GM12892 (cell line): ENCODE measurements at regions not wholly inside any gene's neighbourhood (a gene's known extent, or its start where the extent isn't known, plus 50 kb on each side); places are given as distances from the start of the nearest gene placed in this dataset.
"Not testable (repeated sequence)": the region's sequence is repeated elsewhere in the genome, so short reads cannot be mapped to it uniquely, and the experiment has no call there.

Source experiments
- DNase-seq: peaks from one replicate; pipeline ENCODE4 v3.0.0; 2011; ENCODE audit not compliant: insufficient read length
- FAIRE-seq: peaks from 2 replicates; lab custom pipeline; 2011; peaks lifted over from hg19 to GRCh38; lab: Jason Lieb, UNC
- POLR2A ChIP-seq: IDR thresholded peaks from 2 replicates; pipeline ENCODE4 v1.6.1; 2011; ENCODE audit warnings: low read depth, low read length, control low read depth
- POLR2AphosphoS5 ChIP-seq: IDR thresholded peaks from 2 replicates; pipeline ENCODE4 v1.6.1; 2011; ENCODE audit warnings: low read depth, low read length, control low read depth
- TAF1 ChIP-seq: IDR thresholded peaks from 2 replicates; pipeline ENCODE4 v1.6.1; 2011; ENCODE audit warnings: low read depth, mild to moderate bottlenecking, control low read depth, low read length, borderline replicate concordance

DNA sequence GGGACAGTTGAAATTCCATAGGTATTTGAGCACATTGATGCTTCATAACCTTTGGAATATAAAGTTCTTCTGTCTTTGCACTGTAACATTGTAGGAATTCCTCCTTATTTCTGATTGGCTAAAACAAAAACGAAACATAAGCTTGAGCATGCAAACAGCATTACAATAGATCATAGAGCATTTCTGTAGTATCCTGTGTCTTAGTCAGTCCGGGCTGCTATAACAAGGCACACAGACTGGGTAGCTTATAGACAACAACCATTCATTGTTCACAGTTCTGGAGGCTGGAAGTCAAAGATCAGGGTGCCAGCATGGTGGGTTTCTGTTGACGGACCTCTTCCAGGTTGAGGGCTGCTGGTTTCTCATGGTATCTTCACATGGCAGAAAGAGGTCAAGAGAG is 188.7 kb upstream of the SOX21 start:
- DNase-seq (no peak), FAIRE-seq (no peak)
- TF ChIP-seq TAF1 (no peak), POLR2A (no peak), POLR2AphosphoS5 (no peak)

DNA sequence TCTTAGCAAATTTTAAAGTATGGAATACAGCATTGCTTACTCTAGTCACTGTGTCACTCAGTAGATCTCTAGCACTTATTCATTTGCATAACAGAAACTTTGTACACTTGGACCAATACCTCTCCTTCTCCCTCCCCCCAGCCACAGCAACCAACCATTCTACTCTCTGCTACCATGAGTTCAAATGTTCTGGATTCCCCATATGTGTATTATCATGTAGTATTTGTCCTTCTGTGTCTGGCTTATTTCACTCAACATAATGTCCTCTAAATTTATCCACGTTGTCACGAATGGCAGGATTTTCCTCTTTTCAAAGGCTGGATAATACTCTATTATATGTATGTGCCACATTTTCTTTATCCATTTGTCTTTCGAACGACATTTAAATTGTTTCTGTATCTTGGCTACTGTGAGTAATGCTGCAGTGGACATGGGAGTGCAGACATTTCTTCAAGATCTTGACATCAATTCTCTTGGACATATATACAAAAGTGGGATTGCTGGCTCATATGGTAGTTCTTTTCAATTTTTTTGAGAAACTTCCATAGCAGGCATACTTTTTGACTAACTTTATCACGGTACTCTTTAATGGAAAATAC is 184.5 kb upstream of the SOX21 start:
- FAIRE-seq, result no peak
- no peak for TF ChIP-seq TAF1
- no peak for TF ChIP-seq POLR2AphosphoS5
- no peak for DNase-seq

DNA sequence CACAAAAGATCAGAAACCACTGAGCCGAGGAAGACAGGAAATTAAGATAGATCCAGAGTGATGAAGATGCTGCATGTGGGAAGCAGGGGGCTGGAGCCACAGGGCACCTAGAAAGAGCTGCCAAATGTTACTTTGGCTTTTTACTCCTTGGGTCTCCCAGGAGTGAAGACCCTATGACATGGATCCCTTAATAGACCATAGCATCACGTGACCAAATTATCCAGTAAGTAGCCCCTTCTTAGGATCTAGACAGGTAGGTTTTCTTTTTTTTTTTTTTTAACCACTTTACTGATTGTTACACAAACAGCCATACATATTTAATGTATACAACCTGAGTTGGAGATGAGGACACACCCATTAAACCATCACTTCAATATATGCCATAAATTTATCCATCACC is 183.9 kb upstream of the SOX21 start:
- no peak for TF ChIP-seq POLR2AphosphoS5
- no peak for TF ChIP-seq POLR2A
- TF ChIP-seq TAF1, result no peak
- DNase-seq, result no peak
- FAIRE-seq, result no peak

DNA sequence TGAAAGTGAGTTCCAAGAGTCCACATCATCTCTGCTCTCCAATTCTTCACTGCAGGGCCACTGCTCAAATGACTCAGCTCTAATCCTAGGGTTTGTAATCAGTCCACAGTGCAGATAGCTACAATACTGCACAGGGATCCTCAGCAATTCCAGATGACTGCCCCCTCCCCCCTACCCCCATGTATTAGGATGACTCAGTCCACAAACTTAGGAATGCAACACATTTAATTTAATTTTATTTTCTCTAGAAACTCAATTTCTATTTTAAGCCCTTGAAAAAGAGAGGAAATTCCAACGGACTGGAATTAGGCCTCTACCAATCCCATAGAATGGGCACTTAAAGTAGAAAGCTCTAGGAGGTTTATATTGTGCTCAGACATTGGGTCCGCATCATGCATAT is 173.8 kb upstream of the SOX21 start:
- FAIRE-seq, result no peak
- no peak for DNase-seq
- TF ChIP-seq TAF1 (no peak), POLR2AphosphoS5 (no peak), POLR2A (no peak)

DNA sequence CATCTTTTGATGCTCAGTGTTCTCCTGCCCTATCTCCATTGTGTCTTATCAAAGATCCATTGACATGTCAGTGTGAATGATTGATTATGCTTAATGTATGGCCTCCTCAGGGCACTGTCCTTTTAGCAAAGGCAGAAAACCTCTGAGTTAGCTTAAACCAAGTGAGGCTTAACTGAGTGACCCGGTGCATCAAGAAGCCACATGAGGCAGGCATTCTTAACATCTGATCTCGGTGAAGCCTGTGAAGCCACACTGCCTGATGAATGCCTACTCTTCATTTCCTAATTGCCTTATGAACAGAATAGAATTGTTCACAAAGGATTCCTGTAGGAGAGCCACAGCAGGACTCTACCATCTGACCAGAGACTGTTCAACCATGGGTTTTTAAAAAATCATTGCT is 168.1 kb upstream of the SOX21 start:
- DNase-seq (no peak), FAIRE-seq (no peak)
- TF ChIP-seq POLR2AphosphoS5 (no peak), TAF1 (no peak), POLR2A (no peak)

DNA sequence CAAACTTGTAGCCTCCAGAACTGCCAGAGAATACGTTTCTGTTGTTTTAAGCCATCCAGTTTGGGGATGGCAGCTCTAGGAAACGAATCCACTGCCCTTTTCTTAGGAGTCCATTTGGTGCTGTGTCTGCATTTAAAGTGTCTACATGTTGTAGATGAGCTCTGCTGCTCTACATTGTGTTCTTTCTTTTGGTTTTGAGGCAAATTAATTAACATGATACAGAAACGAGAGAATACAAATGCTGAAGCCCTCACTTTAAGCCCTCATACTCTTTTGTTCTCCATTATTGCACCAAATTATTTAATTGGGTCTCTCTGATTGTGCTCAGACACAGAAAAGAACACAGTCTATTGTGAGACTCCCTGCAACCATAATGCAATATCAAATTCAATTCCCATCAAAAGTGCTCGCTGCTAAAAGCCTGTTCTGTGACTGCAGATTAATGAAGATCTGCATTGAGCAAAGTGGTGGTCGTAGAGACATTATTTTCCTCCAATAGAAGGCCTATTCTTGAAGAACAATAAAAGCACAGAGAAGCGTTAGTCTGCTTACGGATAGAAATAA is 166.3 kb upstream of the SOX21 start:
- no peak for FAIRE-seq
- no peak for DNase-seq
- no peak for TF ChIP-seq TAF1
- no peak for TF ChIP-seq POLR2AphosphoS5
- TF ChIP-seq POLR2A, result no peak

DNA sequence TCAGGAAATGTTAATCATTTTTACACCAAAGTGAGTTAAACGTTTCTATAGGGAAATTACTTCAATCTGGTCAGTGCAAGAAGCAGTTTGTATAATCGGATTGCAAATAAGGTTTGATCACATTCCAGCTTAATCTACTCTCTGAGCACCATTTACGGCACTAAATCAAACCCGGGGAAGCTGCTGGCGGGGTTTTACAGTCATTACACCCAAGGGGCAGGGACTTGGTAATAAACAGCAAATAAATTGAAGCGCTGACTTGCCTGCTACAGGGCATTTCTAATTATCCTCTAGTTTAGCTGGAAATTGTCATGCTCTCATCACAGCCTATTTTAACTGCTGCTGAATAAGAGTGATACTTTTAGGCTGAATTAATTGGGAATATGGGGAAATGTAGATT is 152.1 kb upstream of the SOX21 start:
- DNase-seq, result no peak
- TF ChIP-seq POLR2A (no peak), POLR2AphosphoS5 (no peak), TAF1 (no peak)
- no peak for FAIRE-seq

DNA sequence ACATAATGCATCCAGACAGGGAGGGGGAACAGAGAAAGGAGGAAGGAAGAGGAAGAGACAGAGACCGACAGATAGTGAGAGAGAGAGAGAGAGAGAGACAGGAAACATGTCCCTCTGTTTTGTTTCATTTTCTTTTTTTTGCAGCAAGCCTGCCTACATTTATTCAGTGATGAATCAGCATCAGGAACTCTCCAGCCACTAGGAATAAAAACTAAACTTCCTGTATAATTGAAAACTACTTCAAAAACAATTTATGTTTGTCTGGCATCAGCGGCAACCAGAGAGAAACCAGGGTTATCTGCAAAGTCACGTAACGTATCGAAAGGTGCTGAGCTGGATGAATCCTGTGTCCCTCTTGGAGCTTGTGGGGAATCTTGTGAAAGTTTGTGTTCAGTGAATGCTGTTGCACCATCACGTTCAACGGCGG is 148.6 kb upstream of the SOX21 start:
- DNase-seq (no peak), FAIRE-seq (no peak)
- TF ChIP-seq POLR2A, result no peak
- TF ChIP-seq POLR2AphosphoS5, result no peak
- no peak for TF ChIP-seq TAF1

DNA sequence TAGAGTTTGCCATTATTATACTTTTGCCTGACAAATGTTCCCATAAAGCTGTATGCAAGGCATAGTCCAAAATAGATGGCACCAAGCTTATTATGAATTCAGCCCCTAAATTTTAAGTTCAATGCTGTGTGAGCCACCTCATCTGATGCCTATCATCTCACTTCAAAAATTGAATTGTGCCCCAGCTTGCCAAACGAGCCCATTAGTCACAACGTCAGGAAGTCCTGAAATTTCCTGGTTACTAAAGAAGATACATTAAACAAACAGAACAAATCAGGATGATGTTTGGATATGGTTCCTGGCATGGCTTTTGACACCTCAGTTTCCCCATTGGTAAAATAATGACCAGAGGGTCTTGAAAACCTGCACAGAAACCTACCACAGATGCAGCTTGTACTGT is 147.5 kb upstream of the SOX21 start:
- DNase-seq, result no peak
- no peak for FAIRE-seq
- no peak for TF ChIP-seq POLR2AphosphoS5
- TF ChIP-seq TAF1, result no peak
- no peak for TF ChIP-seq POLR2A

DNA sequence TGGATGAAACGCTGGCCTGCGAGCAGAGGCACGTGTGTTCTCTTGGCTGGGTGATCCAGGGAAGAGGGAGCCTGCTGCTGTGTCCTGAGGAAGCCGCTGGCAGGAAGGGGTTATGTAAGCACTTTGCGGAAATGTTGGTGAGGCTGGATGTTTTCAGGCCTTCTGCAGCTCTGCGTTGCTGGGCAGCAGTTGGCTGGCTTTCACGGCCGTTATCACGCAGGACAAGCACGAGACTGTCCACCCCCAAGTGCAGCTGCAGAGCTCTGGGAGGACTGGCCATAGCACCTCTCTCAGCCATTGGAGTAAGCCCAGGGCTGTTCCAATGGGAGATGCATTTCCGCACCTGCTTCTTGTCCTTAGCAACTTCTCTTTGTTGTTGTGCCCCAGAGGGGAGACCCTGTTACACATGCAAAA is 146.9 kb upstream of the SOX21 start:
- DNase-seq, result no peak
- FAIRE-seq, result no peak
- TF ChIP-seq POLR2A (no peak), POLR2AphosphoS5 (no peak), TAF1 (no peak)

DNA sequence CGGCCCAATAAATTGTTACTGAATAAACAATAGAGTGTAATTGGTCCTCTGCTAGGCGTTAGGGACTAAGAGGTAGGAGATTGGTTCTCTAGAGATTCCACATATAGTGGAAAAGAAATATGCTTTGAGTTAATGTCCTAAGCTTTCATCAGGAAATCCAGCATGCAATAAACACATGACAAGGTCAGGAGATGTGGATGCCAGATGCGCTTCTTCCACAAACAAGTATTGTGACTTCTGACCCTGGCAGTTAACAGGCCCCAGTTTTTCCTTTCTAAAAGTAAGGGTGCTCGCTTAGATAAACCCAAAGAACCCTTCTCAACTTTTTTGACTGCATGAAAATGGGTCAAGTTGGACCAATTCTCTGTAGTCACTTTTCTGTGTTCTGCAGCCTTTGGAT is 146.5 kb upstream of the SOX21 start:
- DNase-seq (no peak), FAIRE-seq (no peak)
- no peak for TF ChIP-seq TAF1
- no peak for TF ChIP-seq POLR2A
- no peak for TF ChIP-seq POLR2AphosphoS5

DNA sequence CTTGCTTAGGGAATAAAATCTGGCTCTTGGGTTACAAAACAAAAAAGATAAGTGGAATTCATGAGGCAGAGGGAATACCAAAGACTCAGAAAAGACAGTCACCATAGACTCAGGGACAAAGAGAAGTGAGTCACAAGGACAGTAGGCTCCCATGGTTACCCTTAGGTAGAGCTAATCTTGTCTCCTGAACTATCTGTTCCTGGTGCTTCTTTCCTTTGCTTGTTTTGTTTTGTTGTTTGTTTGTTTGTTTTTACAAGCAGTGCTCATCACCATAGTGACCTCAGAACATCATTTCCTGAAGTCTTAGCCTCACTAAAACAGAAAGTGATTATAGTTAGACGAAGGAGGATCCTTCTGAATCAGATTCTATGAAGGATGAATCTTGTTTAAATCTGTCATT is 142.3 kb upstream of the SOX21 start:
- DNase-seq (no peak), FAIRE-seq (no peak)
- no peak for TF ChIP-seq POLR2AphosphoS5
- no peak for TF ChIP-seq TAF1
- no peak for TF ChIP-seq POLR2A

DNA sequence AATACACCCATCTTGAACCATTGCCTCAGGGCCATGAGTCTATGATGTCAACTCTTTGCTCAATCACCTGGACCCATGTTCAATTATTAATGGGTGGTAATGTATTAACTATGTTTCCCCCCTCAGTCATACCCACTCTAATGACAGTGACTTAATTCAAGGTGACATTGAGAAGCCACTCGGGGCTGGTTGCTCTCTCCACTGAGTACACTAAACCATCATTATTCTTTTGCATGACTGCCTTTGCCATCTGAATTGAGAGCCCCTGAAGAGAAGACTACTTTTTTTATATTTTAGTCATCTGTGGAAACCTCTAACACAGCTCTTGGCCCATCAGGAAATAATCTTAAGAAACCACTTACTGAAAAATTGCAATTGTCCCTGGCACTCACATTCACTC is 139.2 kb upstream of the SOX21 start:
- DNase-seq (no peak), FAIRE-seq (no peak)
- TF ChIP-seq TAF1 (no peak), POLR2AphosphoS5 (no peak), POLR2A (no peak)

DNA sequence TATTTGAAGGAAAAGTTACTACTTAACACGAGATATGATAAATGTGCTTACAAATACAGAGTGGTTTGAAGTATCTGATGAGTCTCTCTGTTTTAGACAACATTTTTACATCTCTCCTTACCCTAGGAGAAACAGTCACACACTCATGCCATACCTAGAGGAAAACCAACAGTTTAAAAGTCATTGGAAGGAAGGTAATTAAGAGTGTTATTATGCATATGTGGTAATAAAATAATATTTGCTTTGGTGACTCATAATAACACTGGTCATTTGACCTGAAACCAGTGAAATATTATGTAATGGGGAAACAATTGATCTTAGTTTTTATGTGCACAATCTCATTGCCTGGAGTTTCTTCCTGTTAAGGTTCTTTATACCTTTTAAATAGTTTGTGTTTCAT is 136.9 kb upstream of the SOX21 start:
- FAIRE-seq (no peak), DNase-seq (no peak)
- TF ChIP-seq POLR2A (no peak), POLR2AphosphoS5 (no peak), TAF1 (no peak)

DNA sequence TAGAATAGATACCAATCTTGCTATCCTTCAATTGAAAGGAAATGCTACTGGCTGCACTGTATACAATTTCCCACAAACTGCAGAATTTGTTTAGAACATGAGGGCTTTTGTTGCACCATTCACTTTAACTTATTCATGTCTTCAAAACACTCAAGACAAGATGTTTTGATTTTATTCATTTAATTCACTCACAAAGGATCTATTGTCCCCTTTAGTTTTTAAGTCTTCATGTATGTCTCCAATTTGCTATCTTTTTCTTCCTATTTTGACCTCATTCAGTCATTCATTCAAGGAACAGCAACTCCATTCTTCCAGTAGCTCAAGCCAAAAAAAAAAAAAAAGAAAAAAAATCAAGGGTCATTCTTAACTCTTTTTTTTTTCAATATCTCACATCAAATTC is 130.6 kb upstream of the SOX21 start:
- TF ChIP-seq POLR2A (no peak), TAF1 (no peak)
- DNase-seq, result no peak
- FAIRE-seq, result no peak

DNA sequence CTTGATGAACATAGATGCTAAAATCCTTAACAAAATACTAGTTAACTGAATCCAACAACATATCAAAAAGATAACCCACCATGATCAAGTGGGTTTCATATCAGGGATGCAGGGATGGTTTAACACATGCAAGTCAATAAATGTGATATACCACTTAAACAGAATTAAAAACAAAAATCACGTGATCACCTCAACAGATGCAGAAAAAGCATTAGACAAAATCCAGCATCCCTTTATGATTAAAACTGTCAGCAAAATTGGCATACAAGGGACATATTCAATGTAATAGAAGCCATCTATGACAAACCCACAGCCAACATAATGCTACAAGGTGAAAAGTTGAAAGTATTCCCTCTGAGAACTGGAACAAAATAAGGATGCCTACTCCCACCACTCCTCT is 124.7 kb upstream of the SOX21 start:
- not testable (repeated sequence) for DNase-seq, FAIRE-seq
